22Rv1 (cell line): ENCODE measurements at regions not wholly inside any gene's neighbourhood (a gene's known extent, or its start where the extent isn't known, plus 50 kb on each side); places are given as distances from the start of the nearest gene placed in this dataset.

Experiments used
- H3K27ac ChIP-seq: fragments of 450-650 bp; 2 replicates; pipeline ENCODE4 v1.5.1; 2017
- ZFX ChIP-seq: fragments of 450-650 bp; IDR thresholded peaks from 2 replicates; pipeline ENCODE4 v1.6.1; 2017; ENCODE audit warnings: antibody characterized with exemption, borderline replicate concordance
- TF ChIP-seq, protein P1 (sequence below): fragments of 450-650 bp; IDR thresholded peaks from 2 replicates; pipeline ENCODE4 v1.5.1; 2017; ENCODE audit warnings: mild to moderate bottlenecking

DNA sequence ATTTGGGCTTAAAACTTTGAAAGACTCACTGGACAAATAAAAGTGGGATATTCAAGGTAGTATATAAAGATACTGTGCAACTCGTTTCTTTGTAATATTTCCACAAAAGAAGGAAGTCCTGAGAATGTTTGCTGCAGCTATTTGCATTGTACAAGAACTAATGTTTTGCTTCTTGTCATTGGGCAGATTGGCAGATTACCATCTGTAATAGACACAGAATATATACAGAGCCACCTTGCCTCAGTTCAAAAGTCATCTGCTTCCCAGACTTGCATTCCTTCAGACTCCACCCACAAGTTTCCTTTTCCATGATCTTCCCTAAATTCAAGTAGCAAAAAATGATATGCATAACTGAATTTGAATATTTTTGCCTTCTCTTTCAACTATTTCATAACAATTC is 145.1 kb downstream of the EFNB2 start:
- H3K27ac ChIP-seq, result no peak overlapping the region
- TF ChIP-seq ZFX, result no peak
- TF ChIP-seq, protein P1, sequence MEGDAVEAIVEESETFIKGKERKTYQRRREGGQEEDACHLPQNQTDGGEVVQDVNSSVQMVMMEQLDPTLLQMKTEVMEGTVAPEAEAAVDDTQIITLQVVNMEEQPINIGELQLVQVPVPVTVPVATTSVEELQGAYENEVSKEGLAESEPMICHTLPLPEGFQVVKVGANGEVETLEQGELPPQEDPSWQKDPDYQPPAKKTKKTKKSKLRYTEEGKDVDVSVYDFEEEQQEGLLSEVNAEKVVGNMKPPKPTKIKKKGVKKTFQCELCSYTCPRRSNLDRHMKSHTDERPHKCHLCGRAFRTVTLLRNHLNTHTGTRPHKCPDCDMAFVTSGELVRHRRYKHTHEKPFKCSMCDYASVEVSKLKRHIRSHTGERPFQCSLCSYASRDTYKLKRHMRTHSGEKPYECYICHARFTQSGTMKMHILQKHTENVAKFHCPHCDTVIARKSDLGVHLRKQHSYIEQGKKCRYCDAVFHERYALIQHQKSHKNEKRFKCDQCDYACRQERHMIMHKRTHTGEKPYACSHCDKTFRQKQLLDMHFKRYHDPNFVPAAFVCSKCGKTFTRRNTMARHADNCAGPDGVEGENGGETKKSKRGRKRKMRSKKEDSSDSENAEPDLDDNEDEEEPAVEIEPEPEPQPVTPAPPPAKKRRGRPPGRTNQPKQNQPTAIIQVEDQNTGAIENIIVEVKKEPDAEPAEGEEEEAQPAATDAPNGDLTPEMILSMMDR, result no peak

DNA sequence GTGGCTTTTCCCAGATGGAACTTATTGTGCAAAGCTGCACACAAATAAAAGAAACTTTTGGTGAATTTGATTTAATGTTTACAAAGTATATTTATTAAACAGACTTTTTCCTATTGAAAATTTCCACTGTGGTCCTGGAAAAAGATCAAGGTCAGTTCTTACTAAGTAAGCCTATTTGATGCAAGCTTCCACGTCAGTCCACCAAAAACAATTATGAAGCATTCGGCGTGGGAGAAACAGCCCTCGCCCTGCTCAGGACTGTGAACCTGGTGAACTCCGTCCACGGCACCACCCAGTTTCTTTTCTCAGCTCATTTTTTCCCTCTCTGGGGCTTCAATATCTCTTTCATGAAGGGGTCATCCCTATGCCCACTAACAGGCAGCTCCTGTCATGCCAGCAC is 149.8 kb downstream of the EFNB2 start:
- TF ChIP-seq, protein P1, result no peak
- no peak for TF ChIP-seq ZFX

DNA sequence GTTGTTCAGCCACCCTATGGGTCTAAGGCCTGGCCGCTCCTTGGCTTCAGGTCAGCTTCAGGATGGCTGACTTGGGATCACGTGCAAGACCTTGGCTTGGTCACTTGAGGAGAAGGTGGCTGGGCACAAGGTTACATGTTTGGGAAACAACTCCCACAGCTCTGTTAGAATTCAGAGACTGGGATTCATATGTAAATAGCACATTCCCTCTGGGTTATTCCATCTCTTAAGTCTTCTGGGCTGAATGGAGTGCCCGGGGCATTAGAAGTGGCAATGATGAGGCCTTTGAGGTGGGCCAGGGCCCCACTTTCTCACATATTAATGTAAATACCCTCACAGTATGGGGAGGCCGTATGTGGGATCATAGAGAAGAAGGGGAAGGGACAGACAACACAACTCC is 150.9 kb downstream of the EFNB2 start:
- H3K27ac ChIP-seq, result no peak overlapping the region
- no peak for TF ChIP-seq ZFX
- TF ChIP-seq, protein P1, result no peak

More for the DNA sequence above, 149.8 kb downstream of the EFNB2 start:
- H3K27ac ChIP-seq, result no peak overlapping the region

DNA sequence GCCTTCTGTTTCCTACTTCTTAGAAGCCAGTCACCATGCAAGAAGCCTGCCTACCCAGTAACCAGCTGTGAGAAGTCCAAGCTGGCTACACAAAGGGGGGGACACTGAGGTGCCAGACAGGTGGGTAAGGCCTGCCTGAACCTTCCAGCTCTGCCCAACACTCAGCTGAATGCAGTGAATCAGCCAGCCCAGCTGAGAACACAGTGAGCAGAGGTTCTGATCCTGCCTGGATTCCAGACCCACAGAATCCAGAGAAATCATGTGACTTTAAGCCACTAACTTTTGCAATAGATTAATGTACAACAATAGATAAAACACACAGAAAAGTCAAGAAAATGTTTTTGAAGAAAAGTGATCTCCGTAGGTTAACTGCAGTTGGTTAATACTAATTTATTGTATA is 151.7 kb downstream of the EFNB2 start:
- no peak overlapping the region for H3K27ac ChIP-seq
- TF ChIP-seq, protein P1, result no peak
- no peak for TF ChIP-seq ZFX

DNA sequence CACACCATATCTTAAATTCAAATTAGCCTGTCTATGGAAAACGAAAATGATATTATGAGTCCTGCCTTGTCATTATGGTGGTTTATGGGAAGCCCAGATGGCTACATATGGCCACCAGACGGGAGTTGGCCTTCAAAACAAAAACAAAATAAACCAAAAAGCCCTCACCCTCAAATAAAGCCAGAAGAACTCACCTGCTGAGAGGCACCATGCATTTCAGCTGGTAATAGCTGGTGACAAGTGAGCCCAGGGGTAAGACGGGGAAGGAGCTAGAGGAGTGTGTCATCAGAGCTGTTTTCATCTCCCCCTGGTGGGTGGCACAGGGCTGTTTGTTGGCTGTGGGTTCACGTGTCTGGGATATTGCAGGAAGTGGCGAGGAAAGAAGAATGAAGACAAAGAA is 152.9 kb downstream of the EFNB2 start:
- no peak overlapping the region for H3K27ac ChIP-seq
- TF ChIP-seq, protein P1, result no peak
- no peak for TF ChIP-seq ZFX

DNA sequence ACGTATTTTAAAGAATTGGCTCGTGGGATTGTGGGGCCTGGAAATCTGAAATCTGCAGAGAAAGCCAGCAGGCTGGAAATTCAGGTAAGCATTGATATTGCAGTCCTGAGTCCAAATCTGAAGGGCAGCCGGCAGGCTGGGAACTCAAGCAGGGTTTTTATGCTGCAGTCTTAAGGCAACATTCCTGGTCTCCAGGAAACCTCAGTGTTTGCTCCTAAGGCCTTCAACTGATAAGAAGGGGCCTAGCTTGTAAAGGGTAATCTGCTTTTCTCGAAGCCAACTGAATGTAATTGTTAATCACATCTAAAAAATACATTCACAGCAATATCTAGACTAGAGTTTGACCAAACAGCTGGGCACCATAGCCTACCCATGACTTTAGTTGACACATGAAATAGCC is 154.4 kb downstream of the EFNB2 start:
- no peak overlapping the region for H3K27ac ChIP-seq
- TF ChIP-seq, protein P1, result no peak
- no peak for TF ChIP-seq ZFX

DNA sequence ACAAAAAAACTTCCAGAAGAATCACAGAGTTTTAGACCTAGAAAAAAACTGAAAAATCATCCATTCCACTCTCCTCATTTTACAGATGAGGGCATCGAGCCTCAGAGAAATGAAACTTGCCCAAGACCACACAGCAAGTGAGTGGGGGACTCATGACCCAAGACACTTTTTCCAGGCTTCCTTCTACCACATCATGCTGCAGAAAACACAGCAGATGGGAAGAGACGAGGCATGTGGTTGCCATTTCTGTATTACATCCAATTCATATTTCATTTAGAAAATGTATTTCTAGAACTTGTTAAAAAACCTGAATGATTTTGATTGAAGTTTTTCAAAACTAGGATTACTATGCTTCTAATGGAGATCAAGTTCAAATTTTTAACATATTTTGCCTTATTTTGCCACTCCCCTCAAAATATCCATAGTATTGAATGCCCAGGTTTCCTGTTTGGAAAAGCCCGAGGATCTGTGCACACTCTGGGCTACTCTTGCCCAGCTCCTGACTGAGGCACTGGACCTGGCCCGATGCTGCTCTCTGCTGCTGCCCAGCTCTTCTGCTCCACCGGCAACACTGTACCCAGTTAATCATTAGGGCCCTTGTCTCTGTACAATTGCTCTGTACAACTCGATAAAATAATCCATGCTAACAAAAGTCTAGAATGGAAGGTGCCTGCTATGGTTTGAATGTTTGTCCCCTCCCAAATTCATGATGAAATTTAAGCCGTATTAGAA is 157.4 kb downstream of the EFNB2 start:
- TF ChIP-seq ZFX, result no peak
- TF ChIP-seq, protein P1, result no peak
- H3K27ac ChIP-seq, result no peak overlapping the region
